ENCODE measurements at regions not wholly inside any gene's neighbourhood (a gene's known extent, or its start where the extent isn't known, plus 50 kb on each side); places are given as distances from the start of the nearest gene placed in this dataset.

- Histone ChIP-seq H3K4me3 (ENCODE audit: low read length) (no peak overlapping the region), H4K20me1 (ENCODE audit: control insufficient read depth, insufficient read depth, low read depth, low read length) (no peaks in the 10 kb centered on the region), H3K79me2 (ENCODE audit: control insufficient read depth, low read length) (no peaks in the 10 kb centered on the region), H3K36me3 (ENCODE audit: control insufficient read depth, low read length) (no peaks in the 10 kb centered on the region), H3K27me3 (ENCODE audit: control insufficient read depth, low read length) (no peaks in the 10 kb centered on the region), H3K27ac (ENCODE audit: low read depth, low read length) (no peak overlapping the region), H3K9me3 (ENCODE audit: control insufficient read depth, insufficient read depth, low read length) (no peaks in the 10 kb centered on the region), H3K4me2 (ENCODE audit: low read length) (no peak overlapping the region), H3F3A (ENCODE audit: control insufficient read depth, insufficient read depth) (no peaks in the 10 kb centered on the region), H3K9me2 (replicated peaks; ENCODE audit: control insufficient read depth, low read length) (no peaks in the 10 kb centered on the region), H3K4me1 (ENCODE audit: control insufficient read depth, low read length) (no peaks in the 10 kb centered on the region)
- TF ChIP-seq CTCF (IDR thresholded peaks at IDR 0.05; ENCODE audit: low read depth, low read length, poor library complexity, severe bottlenecking): no peak
- no peak for TF ChIP-seq EZH2phosphoT487 (IDR thresholded peaks at IDR 0.05; ENCODE audit: borderline replicate concordance, low read length)
Observed at GRCh38 chr22:49689858-49690257, 137.8 kb downstream of the BRD1 start.

- Histone ChIP-seq H3K9me3 (ENCODE audit: control insufficient read depth, insufficient read depth, low read length) (no peaks in the 10 kb centered on the region), H3K27ac (ENCODE audit: low read depth, low read length) (no peak overlapping the region), H3K27me3 (ENCODE audit: control insufficient read depth, low read length) (no peaks in the 10 kb centered on the region), H3K4me2 (ENCODE audit: low read length) (no peak overlapping the region), H3F3A (ENCODE audit: control insufficient read depth, insufficient read depth) (no peaks in the 10 kb centered on the region), H4K20me1 (ENCODE audit: control insufficient read depth, insufficient read depth, low read depth, low read length) (no peaks in the 10 kb centered on the region), H3K4me1 (ENCODE audit: control insufficient read depth, low read length) (no peaks in the 10 kb centered on the region), H3K36me3 (ENCODE audit: control insufficient read depth, low read length) (no peaks in the 10 kb centered on the region), H3K9me2 (replicated peaks; ENCODE audit: control insufficient read depth, low read length) (no peaks in the 10 kb centered on the region), H3K4me3 (ENCODE audit: low read length) (no peak overlapping the region), H3K79me2 (ENCODE audit: control insufficient read depth, low read length) (no peaks in the 10 kb centered on the region)
- TF ChIP-seq CTCF (IDR thresholded peaks at IDR 0.05; ENCODE audit: low read depth, low read length, poor library complexity, severe bottlenecking) (no peak), EZH2phosphoT487 (IDR thresholded peaks at IDR 0.05; ENCODE audit: borderline replicate concordance, low read length) (no peak)
Observed at GRCh38 chr22:49689255-49689770, 138.4 kb downstream of the BRD1 start.

GRCh38 chr22:49688516-49689254 is 139.0 kb downstream of the BRD1 start:
- no peaks in the 10 kb centered on the region for H3K9me3 ChIP-seq (ENCODE audit: control insufficient read depth, insufficient read depth, low read length)
- TF ChIP-seq CTCF (IDR thresholded peaks at IDR 0.05; ENCODE audit: low read depth, low read length, poor library complexity, severe bottlenecking): no peak
- TF ChIP-seq EZH2phosphoT487 (IDR thresholded peaks at IDR 0.05; ENCODE audit: borderline replicate concordance, low read length): no peak

More at GRCh38 chr22:49688516-49689254, 139.0 kb downstream of the BRD1 start:
- H3K27me3 ChIP-seq (ENCODE audit: control insufficient read depth, low read length): no peaks in the 10 kb centered on the region
- no peaks in the 10 kb centered on the region for H3K79me2 ChIP-seq (ENCODE audit: control insufficient read depth, low read length)
- no peaks in the 10 kb centered on the region for H3K4me1 ChIP-seq (ENCODE audit: control insufficient read depth, low read length)
- H3K9me2 ChIP-seq (replicated peaks; ENCODE audit: control insufficient read depth, low read length): no peaks in the 10 kb centered on the region
- no peaks in the 10 kb centered on the region for H3F3A ChIP-seq (ENCODE audit: control insufficient read depth, insufficient read depth)
- no peak overlapping the region for H3K4me2 ChIP-seq (ENCODE audit: low read length)
- H4K20me1 ChIP-seq (ENCODE audit: control insufficient read depth, insufficient read depth, low read depth, low read length): no peaks in the 10 kb centered on the region
- H3K36me3 ChIP-seq (ENCODE audit: control insufficient read depth, low read length): no peaks in the 10 kb centered on the region
- H3K27ac ChIP-seq (ENCODE audit: low read depth, low read length): no peak overlapping the region
- H3K4me3 ChIP-seq (ENCODE audit: low read length): no peak overlapping the region
